ENCODE measurements at regions not wholly inside any gene's neighbourhood (a gene's known extent, or its start where the extent isn't known, plus 50 kb on each side); places are given as distances from the start of the nearest gene placed in this dataset.
"Not testable (repeated sequence)": the region's sequence is repeated elsewhere in the genome, so short reads cannot be mapped to it uniquely, and the experiment has no call there.

- no peak for DNase-seq (ENCODE audit: low spot score)
These were observed 572.2 kb upstream of the SOX9 start for GRCh38 chr17:71548540-71549190.

- DNase-seq (ENCODE audit: low spot score) = no peak
These were observed 570.1 kb upstream of the SOX9 start for GRCh38 chr17:71550675-71551074.

DNA sequence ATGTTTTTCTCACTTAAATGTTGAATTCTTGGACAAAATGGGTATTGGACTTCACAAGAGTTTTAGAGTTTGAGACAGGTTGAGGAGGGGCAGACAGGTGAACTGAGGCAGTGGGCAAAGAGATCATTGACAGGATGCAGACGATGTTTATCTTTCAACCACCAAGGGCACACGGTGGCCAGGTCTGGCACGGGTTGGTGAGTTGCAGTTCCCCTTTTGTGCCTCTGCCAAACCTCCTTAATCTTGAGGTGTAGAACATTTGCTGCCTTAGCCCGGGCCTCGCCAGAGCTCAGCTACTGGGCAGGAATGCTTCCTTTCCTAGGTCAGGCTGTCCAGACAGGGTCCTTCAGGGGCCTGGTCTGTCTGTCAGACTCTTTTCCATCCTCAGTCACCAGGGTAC, 567.4 kb upstream of the SOX9 start:
- no peak for DNase-seq (ENCODE audit: low spot score)

DNA sequence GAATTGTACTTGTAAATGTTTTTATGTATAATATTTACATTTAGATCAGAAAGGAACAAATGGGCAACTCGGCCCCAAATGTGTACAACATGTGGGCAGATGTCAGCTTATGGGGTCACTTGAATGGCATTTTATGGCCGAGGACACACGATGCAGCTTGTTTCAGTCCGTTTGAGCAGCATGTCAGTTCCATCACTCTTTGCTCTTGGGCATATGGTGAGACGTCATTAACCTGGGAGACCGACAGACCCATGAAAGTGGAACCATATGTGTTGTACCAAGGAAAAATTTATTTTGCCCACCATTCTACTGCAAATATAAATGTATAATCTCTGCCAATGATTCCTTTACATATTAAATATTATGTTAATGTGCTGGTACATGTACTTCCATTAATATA, 561.9 kb upstream of the SOX9 start:
- DNase-seq (ENCODE audit: low spot score) = no peak

- no peak for DNase-seq (ENCODE audit: low spot score)
These were observed 548.5 kb upstream of the SOX9 start for GRCh38 chr17:71572343-71572742.

DNA sequence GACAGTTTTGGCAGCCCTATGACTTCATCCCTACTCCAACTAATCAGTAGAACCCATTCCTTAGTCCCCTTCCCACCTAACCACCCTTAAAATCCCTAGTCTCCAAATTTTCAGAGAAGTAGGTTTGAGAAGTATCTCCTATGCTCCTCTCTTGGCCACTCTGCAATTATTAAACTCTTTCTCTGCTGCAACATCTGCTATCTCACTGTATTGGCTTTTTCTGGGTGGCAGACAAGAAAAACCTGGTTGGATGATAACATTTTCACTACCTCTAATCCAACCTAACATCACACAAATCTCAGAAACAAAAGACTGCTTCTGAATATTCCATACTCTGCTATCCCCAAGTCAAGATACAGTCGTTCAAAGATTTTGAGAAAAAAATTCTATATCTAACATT, 542.4 kb upstream of the SOX9 start:
- DNase-seq (ENCODE audit: low spot score) = no peak

- DNase-seq (ENCODE audit: low spot score) = no peak
These were observed 540.6 kb upstream of the SOX9 start for GRCh38 chr17:71580220-71580619.

GRCh38 chr17:71585540-71585939, 535.3 kb upstream of the SOX9 start:
- no peak for DNase-seq (ENCODE audit: low spot score)

GRCh38 chr17:71592431-71592830, 528.4 kb upstream of the SOX9 start:
- no peak for DNase-seq (ENCODE audit: low spot score)

DNA sequence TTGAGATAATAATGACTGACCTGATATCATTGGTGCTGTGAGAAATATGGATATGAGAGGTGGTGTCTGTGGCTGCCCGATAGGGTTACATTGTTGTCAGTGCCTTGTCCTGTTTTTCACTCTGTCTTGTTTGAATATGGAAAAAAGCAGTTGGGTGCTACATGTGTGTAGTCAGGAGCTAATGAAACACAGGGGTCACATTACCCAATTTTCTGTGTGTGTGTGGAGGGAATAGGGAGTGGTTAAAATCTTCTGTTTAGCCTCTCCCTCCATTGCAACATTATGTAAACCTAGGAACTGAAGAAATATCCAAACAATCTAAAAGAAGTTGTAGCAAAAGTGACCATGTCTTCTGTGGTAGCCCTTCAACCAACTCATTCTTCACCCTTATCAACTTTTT, 527.7 kb upstream of the SOX9 start:
- DNase-seq (ENCODE audit: low spot score) = no peak

GRCh38 chr17:71599583-71599982, 521.2 kb upstream of the SOX9 start:
- not testable (repeated sequence) for DNase-seq (ENCODE audit: low spot score)

DNA sequence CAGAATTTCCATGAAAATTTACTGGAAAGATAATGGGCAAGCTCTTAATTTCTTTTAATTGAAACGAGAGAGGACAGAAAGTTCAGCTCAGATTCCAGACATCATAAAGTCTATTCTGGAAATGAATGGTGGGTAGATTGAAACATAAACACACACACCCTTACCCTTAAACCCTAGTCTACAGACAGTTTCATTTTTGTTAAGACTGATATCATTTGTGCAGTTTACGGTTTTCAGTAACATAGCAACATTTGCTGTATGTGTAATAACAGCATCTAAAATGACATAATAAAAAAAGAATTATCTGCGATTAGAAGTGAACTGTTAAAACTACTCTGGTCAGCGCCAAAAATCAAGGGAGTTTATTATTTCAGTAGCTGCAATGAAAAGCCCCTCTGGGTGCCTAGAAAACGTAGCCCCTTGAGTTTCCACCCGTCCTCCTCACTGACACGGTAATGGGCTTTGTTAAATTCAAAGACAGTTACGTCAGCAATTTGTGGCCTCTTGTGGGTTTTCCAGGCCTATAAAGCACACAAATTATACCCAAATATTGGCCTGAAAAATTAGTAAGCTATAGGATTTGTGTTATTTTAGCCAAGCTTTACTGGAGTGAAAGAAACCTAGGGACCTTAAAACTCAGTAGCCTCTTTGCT, 520.6 kb upstream of the SOX9 start:
- DNase-seq (ENCODE audit: low spot score) = no peak

- DNase-seq (ENCODE audit: low spot score) = no peak
These were observed 518.8 kb upstream of the SOX9 start for GRCh38 chr17:71601894-71602504.

DNA sequence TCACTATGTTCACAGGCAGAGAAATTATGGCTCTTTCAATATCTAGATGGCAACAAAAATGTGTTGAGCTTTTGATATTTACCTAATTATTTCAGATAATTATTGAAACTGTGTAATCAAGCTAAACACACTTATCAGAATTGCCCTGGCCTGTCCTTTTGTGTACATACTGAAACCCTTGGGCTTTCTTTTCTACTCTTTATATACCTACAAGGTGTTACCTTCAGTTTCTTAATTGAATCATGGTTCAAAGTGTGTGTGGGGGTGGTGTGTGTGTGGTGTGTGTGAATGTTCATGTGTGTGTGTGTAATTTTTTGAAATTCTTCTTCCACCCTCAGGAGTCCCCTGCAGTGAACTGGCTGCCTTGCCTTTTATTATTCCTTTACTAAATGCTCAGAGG, 506.8 kb upstream of the SOX9 start:
- no peak for DNase-seq (ENCODE audit: low spot score)

GRCh38 chr17:71615820-71616219, 505.0 kb upstream of the SOX9 start:
- DNase-seq (ENCODE audit: low spot score) = no peak

DNA sequence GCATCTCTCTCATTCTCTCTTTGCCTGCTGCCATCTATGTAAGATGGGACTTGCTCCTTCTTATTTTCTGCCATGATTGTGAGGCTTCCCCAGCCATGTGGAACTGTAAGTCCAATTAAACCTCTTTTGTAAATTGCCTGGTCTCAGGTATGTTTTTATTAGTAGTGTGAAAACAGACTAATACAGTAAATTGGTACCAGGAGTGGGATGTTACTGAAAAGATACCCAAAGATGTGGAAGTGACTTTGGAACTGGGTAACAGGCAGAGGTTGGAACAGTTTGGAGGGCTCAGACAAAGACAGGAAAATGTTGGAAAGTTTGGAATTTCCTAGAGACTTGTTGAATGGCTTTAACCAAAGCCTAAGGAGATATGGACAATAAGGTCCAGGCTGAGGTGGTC, 503.1 kb upstream of the SOX9 start:
- not testable (repeated sequence) for DNase-seq (ENCODE audit: low spot score)

GRCh38 chr17:71625330-71625729, 495.5 kb upstream of the SOX9 start:
- DNase-seq (ENCODE audit: low spot score) = peak; percentile 20

DNA sequence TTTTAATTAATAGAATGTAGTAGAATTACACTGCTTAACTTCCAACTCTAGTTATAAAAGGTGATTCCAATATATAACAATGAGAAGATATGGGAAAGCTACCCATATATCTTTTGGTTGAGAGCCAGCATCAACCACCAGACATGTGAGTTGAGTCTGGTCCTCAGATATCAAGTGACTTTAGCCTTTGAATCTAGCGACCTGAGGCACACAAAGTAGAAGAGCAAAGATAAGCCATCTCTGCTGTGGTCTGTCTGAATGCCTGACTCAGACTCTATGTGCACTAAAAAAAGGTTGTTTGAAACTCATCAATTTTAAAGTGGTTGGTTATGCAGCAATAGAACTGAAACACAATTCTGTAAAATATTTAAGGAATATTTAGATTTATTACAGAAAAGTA, 492.5 kb upstream of the SOX9 start:
- DNase-seq (ENCODE audit: low spot score) = no peak

- DNase-seq (ENCODE audit: low spot score) = no peak
These were observed 489.3 kb upstream of the SOX9 start for GRCh38 chr17:71631483-71631882.

GRCh38 chr17:71632328-71632727, 488.5 kb upstream of the SOX9 start:
- no peak for DNase-seq (ENCODE audit: low spot score)

DNA sequence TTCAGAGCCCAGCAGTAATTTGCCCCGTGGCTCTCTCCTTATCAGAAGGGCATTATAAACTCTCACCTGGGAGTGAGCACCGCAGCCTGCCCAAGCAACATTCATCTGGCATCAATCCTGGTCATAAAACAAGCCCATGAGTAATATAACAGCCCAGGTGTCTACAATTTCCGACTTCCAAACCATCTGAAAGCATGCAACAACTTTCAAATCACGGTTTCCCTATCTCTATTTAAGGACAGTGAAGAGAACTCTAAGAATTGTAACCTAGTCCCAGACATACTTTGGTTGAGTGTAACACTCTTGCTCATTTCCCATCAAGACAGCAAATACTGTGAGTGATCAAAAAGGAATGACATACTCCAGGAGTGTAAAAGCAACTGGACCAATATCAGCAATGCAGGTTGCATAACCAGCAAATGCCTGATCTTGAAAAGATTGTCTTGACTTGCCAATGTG, 487.4 kb upstream of the SOX9 start:
- DNase-seq (ENCODE audit: low spot score) = no peak

DNA sequence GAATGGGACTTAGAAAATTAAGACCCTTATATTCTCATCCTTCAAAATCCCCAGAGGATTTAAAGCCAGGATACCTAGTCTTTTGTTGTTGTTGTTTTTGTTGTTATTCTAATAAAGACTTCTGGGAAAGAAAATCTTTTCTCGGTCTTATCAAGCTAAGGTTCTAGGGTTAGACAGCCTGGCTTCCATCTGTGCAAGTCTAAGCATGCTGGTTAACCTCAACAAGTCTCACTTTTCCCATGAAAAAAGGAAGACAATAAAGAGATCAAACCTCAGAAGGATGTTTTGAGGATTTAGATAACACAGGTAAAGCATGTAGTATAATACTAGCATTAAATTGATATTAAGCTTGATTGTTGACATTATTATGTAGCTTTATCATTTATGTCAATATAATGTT, 486.4 kb upstream of the SOX9 start:
- DNase-seq (ENCODE audit: low spot score) = no peak

DNA sequence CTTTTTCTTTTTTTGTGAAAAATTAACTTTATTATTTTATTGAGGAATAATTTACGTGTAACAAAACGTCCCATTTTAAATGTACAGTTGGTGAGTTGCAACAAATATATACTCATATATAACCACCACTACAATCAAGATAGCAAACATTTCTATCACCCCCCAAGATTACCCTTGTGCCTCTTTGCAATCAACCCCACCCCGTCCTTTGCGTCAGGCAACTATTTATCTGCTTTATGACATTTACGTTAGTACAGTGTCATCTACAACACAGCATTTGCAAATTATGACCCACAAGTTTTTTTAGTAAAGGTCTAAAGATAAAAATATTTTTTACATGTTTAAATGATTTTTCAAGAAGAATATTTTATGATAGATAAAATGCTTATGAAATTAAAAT, 485.6 kb upstream of the SOX9 start:
- DNase-seq (ENCODE audit: low spot score) = no peak

DNA sequence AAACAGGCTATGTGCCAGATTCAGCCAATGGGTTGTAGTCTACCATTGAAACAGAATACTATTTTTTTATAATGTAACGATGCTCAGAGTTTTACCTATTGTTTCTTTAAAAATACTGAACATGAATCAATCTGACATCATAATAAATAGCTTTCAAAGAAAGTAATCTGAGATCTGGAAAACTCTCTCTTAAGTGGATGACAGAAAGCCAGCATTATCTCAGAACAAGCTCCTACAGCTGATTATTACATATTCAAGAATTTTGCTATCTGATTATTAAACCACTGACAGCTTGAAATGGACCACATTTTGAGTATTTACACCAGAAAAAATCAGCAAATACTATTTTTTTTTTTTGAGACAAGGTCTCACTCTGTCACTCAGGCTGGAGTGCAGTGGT, 484.2 kb upstream of the SOX9 start:
- DNase-seq (ENCODE audit: low spot score) = no peak
